ENCODE measurements at regions not wholly inside any gene's neighbourhood (a gene's known extent, or its start where the extent isn't known, plus 50 kb on each side); places are given as distances from the start of the nearest gene placed in this dataset.
A peak's percentile ranks its signal among the peaks of the same experiment; 100 is the strongest.
"Not testable (repeated sequence)": the region's sequence is repeated elsewhere in the genome, so short reads cannot be mapped to it uniquely, and the experiment has no call there.

DNA sequence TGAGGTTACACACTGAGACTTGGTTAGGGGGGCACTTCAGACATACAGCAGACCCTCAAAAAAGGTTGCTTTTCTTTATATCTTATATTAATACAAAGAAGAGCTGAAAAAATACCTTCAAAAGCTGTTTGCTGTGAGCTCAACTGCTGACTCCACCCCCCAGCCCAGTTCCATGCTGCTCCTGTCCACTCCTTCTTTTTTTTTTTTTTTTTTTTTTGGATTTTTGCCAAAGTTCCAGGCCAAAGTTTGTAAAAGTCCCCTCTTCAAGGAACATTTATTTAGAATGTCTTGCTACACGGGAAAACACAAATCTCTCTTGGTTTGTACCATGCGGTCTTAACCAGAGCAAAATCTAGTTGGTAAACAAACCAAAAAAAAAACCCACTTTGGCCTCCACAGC lies 85.3 kb upstream of the AKAP12 start:
- no peak for DNase-seq (ENCODE audit: low read depth)

DNA sequence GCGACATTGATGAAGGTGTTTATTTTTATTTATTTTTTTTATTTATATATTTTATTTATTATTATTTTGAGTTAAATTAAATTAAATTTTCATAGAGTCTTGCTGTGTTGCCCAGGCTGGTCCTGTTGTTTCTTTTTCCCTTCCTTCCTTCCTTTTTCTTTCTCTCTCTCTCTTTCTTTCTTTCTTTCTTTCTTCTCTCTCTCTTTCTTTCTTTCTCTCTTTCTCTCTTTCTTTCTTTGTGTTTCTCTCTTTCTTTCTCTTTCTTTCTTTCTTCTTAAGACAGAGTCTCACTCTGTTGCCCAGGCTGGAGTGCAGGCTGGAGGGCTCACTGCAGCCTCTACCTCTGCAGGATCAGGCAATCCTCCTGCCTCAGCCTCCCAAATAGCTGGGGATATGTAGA lies 84.7 kb upstream of the AKAP12 start:
- no peak for DNase-seq (ENCODE audit: low read depth)

DNA sequence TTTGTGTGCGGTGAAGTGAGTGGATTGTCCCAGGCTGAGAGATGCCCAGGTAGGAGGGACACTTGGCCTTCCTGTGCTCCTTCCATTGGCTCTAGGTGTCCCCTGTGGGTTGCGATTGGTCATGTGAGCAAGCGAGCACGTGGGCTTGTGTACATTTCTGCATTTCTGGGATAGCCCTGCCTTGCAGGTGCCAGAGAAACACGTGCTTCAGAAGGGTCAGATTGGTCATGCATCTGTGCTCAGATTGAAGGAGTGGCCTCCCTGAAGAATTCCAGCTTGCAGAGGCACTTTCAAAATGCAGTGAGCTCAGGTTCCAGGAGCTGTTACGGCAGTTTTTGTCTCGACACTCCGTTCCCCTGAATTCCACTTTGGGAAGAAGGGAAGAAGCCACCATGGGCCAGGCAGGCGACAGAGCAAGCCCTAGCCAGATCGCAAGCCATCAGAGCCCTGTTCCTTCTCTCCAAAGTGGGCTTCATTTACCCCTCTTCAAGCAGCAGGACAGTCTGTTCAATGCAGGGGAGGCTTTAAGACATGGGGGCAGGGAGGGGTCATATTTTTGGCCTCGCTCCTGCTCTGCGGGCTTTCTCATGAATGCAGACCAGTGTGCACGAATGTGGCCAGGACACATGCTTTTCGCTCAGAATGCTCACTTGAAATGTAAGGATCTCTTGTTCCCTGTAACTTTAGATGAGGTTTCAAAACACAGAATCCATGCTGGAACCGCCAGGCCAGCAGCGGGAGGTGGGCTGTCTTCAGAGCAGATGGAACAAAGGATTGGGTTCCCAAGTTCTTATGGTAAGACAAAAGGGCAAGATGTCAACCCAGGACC lies 78.6 kb upstream of the AKAP12 start:
- DNase-seq (ENCODE audit: low read depth): peak; percentile 6

DNA sequence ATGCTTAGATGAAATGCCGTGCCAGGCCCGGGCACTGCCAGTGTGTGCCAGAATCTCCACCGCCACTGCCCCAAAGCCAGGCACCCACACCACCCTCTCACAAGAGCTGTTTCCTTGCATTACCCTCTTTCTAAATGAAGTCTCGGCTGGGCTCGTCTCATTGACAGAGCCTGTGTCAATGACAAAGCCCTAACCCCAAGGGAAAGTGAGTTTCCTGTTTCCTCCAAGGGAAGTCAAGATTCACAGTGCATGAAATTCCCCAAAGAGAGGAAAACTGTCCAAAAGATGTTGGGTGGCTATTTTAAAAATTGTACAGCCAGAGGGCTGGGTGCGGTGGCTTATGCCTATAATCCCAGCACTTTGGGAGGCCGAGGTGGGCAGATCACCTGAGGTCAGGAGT lies 75.4 kb upstream of the AKAP12 start:
- no peak for DNase-seq (ENCODE audit: low read depth)

DNA sequence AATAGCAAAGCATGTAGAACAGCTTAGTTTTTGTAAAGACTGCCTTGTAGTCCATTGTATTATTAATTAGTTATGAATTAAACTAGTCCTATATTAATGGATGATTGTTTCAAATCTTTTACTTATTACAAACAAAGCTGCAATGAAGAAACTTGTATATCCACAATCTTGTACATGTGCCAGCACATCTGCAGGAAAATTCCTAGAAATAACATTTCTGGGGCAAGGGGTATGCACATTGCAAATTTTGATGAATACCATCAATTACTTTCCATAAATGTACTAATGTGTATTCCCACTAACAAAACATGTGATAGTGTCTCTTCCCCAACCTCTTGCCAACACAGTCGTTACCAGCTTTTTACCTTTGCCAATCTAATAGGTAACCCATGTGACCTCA lies 73.6 kb upstream of the AKAP12 start:
- DNase-seq (ENCODE audit: low read depth): no peak

DNA sequence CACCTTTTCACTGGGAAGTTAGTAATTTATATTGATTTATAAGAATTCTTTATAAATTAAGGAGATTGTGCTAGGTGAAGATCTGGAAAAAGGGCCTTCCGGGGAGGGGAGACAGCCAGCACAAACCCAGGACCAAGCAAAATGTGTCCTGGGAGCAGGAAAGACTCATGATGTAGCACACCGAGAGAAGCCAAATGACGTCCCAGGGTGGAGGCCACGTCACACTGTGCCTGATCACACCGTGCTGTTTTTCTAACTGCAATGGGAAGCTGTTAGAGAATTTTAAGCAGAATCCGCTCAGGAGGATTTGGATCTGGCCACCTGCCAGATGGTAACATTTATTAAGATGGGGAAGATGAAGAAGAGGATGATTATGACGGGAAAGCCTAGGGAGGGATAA lies 72.7 kb upstream of the AKAP12 start:
- DNase-seq (ENCODE audit: low read depth): no peak

DNA sequence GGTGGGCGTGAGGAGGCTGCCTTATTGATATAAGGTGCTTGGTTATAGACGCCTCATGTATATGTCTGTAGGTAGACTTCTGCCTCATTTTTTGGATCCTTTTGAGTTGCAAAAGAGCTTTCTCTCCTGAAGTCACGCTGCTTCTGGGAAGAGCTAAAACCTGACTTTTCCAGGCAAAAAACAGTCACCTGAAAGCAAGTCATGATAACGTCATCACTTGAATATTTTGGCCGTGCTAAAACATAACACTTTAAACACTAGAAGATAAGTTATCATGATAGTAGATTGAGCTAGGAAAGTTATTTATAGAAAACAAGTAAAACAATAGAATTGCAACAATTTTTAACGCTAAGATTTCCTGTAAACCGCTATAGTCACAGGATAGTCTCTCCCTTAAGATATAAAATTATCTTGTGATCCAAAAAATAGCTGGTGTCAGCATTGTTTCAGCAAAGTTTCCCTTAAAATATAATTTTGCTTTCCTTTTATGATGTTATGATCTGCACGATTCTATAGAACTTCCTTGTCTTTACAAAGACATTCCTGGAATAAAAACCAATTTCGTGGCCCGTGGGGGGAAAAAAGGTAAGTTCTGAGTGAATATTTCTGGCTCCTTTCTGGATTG lies 69.0 kb upstream of the AKAP12 start:
- DNase-seq (ENCODE audit: low read depth): no peak

GRCh38 chr6:151172751-151173150 lies 67.0 kb upstream of the AKAP12 start:
- DNase-seq (ENCODE audit: low read depth): no peak

DNA sequence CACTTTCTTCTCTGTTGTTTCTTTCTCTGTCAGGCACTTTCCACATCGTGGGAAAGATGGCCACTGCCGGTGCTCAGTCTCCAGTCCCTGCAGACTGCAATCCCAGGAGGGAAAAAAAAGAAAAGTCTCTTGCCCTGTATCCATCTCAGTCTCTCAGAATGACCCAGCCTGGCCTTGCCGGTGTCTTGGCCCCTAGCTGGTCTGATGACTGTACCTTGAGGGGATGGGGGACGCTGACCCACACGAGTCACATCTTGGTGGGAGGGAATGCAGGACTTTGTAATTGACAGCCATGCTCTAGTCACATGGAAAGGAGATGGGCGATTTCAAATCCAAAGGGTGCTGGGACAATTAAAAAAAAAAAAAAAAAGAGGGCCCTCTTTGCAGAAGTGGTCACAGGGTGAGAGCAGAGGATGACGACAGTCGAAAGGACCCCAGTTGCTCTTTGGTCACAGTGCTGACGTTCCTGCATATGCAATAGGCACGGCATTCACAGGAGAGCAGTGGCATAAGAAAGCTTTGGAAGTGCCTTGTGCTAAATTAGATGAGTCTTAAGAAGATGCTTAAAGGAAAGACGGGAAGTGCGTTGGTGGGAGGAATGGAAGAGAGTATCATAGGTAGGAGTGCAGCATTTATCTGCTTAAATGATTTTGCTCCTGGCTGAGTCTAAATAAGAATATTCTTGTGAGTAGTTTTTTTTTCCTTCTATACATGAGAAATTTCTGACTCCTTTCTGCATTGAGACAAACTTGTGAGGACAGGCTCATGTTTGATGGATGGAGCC lies 63.9 kb upstream of the AKAP12 start:
- no peak for DNase-seq (ENCODE audit: low read depth)

- no peak for DNase-seq (ENCODE audit: low read depth)
Observed at GRCh38 chr6:151176911-151177770, 62.6 kb upstream of the AKAP12 start.

- no peak for DNase-seq (ENCODE audit: low read depth)
Observed at GRCh38 chr6:151178373-151178772, 61.4 kb upstream of the AKAP12 start.

DNA sequence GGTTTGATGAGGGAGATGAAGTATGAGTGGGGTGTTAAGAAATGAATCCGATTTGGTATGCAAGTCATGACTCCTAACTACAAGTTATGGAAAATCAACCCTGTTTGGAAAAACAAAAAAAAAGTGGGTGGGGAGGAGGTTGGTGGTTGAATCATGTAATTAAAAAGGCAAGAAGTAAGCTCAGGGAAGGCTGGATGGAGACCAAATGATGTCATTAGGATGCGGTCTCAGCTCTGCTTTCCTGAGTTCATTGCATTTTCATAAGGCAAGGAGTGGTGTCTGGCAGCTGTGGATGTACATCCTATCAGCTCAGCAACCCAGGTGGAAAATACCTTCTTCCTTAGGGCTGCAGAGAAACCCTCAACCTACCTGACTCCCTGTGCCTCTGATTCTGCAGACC lies 60.4 kb upstream of the AKAP12 start:
- peak; percentile 47 for DNase-seq (ENCODE audit: low read depth)

DNA sequence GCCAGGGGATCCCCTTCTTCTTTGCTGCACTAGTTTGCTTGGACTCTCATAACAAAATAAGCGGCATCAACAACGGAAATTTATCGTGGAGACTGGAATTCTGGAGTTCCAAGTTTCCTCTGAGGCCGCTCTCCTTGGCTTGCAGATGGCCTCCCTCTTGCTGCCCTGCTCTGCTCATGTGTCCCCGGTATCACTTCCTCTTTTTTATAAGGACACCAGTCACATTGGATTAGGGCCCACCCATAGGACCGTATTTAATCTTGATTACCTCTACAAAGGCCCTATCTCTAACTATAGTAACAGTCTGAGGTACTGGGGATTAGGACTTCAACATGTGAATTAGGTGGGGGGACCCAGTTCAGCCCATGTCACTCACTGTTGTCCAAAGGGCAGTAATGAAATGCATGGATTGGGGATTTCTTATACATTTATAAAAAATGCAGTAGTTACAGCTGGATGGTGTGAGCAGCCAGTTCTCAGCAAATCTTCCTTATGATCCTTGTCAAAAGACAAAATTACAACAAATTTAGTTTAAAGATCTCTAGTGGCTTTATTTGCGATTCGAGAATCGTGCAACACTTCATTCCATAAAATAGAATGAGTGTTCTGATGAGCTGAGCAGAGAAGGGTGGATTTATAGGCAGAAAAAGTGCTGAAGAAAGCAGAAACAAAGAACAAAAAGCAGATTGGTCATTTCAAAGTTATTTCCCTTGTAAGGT lies 59.3 kb upstream of the AKAP12 start:
- no peak for DNase-seq (ENCODE audit: low read depth)

GRCh38 chr6:151181706-151182363 lies 57.9 kb upstream of the AKAP12 start:
- DNase-seq (ENCODE audit: low read depth): no peak

DNA sequence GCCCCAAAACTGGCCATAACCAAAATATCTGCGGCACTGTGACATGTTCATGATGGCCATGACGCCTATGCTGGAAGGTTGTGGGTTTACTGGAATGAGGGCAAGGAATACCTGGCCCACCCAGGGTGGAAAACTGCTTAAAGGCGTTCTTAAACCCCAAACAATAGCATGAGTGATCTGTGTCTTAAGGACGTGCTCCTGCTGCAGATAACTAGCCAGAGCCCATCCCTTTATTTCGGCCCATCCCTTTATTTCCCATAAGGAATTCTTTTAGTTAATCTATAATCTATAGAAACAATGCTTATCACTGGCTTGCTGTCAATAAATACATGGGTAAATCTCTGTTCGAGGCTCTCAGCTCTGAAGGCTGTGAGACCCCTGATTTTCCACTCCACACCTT lies 56.8 kb upstream of the AKAP12 start:
- DNase-seq (ENCODE audit: low read depth): not testable (repeated sequence)

GRCh38 chr6:151185148-151185547 lies 54.6 kb upstream of the AKAP12 start:
- no peak for DNase-seq (ENCODE audit: low read depth)

DNA sequence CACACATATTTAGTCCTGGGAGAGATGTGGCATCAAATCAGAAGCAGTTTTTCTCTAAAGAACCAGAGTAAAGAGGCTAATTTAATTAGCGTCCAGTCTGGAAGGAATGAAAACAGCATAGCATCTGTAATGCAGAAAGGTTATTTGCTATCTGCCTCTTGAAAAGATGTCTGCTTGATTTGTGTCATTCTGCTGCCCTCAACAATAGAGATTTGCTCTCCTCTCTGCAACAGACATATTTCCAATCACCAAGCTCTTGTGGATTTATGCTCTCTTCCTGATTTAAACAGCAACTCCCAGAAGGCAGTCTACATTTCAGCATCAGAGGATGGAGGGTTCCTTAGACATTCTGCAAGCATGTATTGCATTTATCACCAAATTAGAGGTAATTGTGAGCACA lies 53.5 kb upstream of the AKAP12 start:
- DNase-seq (ENCODE audit: low read depth): no peak

- no peak for DNase-seq (ENCODE audit: low read depth)
Observed at GRCh38 chr6:151186804-151187330, 52.9 kb upstream of the AKAP12 start.

All from non-pigmented ciliary epithelial cell (primary cell).